ENCODE measurements at regions not wholly inside any gene's neighbourhood (a gene's known extent, or its start where the extent isn't known, plus 50 kb on each side); places are given as distances from the start of the nearest gene placed in this dataset.

GRCh38 chr2:149814901-149815300, 227.3 kb upstream of the MMADHC start:
- H3K4me3 ChIP-seq (replicated peaks; ENCODE audit: low read depth, low read length), result no peak overlapping the region
- no peak for DNase-seq (ENCODE audit: low read depth)
- no peak for TF ChIP-seq CTCF (IDR thresholded peaks at IDR 0.05; ENCODE audit: low read length, missing control alignments)

GRCh38 chr2:149814049-149814448, 226.5 kb upstream of the MMADHC start:
- no peak for TF ChIP-seq CTCF (IDR thresholded peaks at IDR 0.05; ENCODE audit: low read length, missing control alignments)
- no peak for DNase-seq (ENCODE audit: low read depth)
- H3K4me3 ChIP-seq (replicated peaks; ENCODE audit: low read depth, low read length), result no peak overlapping the region

- peak; percentile 47 for DNase-seq (ENCODE audit: low read depth)
- no peak for TF ChIP-seq CTCF (IDR thresholded peaks at IDR 0.05; ENCODE audit: low read length, missing control alignments)
These were observed 221.0 kb upstream of the MMADHC start for GRCh38 chr2:149808556-149808955.

GRCh38 chr2:149806651-149807050, 219.1 kb upstream of the MMADHC start:
- H3K4me3 ChIP-seq (replicated peaks; ENCODE audit: low read depth, low read length), result no peak overlapping the region
- no peak for TF ChIP-seq CTCF (IDR thresholded peaks at IDR 0.05; ENCODE audit: low read length, missing control alignments)
- DNase-seq (ENCODE audit: low read depth), result no peak

More at GRCh38 chr2:149808556-149808955, 221.0 kb upstream of the MMADHC start:
- H3K4me3 ChIP-seq (replicated peaks; ENCODE audit: low read depth, low read length), result no peak overlapping the region

GRCh38 chr2:149800624-149801542, 213.3 kb upstream of the MMADHC start:
- TF ChIP-seq CTCF (IDR thresholded peaks at IDR 0.05; ENCODE audit: low read length, missing control alignments), result no peak
- no peak overlapping the region for H3K4me3 ChIP-seq (replicated peaks; ENCODE audit: low read depth, low read length)
- DNase-seq (ENCODE audit: low read depth), result no peak

- H3K4me3 ChIP-seq (replicated peaks; ENCODE audit: low read depth, low read length), result no peak overlapping the region
- DNase-seq (ENCODE audit: low read depth), result peak; percentile 74
- peak; percentile 56 for TF ChIP-seq CTCF (IDR thresholded peaks at IDR 0.05; ENCODE audit: low read length, missing control alignments)
These were observed 211.6 kb upstream of the MMADHC start for GRCh38 chr2:149799013-149799705.
